Nephron (organoid): ENCODE measurements at regions not wholly inside any gene's neighbourhood (a gene's known extent, or its start where the extent isn't known, plus 50 kb on each side); places are given as distances from the start of the nearest gene placed in this dataset.

Experiments used
- H3K27ac Mint-ChIP-seq, 3 experiments: 2 replicates each; pipeline ENCODE4 v1.8.0; 2020; ENCODE audit warnings: mixed read lengths in 3 of 3, mild to moderate bottlenecking in 2 of 3, moderate library complexity in 1 of 3
- H3K27me3 Mint-ChIP-seq: 2 replicates; pipeline ENCODE4 v1.8.0; 2021; ENCODE audit warnings: low read depth, mild to moderate bottlenecking, moderate library complexity, mixed read lengths
- H3K36me3 Mint-ChIP-seq: 2 replicates; pipeline ENCODE4 v1.8.0; 2020; ENCODE audit warnings: low read depth, mixed read lengths
- H3K4me1 Mint-ChIP-seq: 2 replicates; pipeline ENCODE4 v1.8.0; 2020; ENCODE audit warnings: mixed read lengths
- H3K4me3 Mint-ChIP-seq, 3 experiments: 2 replicates each; pipeline ENCODE4 v1.8.0; 2020; ENCODE audit warnings: mild to moderate bottlenecking in 3 of 3, mixed read lengths in 3 of 3, moderate library complexity in 2 of 3
- H3K9me3 Mint-ChIP-seq: 2 replicates; pipeline ENCODE4 v1.8.0; 2020; ENCODE audit warnings: mixed read lengths
- TF ChIP-seq, protein P1 (sequence below), 3 experiments: fragments of 200-600 bp; sonication (generic); IDR thresholded peaks; one replicate each; pipeline ENCODE4 v1.5.0; 2021; ENCODE audit warnings: antibody characterized with exemption in 3 of 3; ENCODE audit not compliant: unreplicated experiment in 3 of 3

DNA sequence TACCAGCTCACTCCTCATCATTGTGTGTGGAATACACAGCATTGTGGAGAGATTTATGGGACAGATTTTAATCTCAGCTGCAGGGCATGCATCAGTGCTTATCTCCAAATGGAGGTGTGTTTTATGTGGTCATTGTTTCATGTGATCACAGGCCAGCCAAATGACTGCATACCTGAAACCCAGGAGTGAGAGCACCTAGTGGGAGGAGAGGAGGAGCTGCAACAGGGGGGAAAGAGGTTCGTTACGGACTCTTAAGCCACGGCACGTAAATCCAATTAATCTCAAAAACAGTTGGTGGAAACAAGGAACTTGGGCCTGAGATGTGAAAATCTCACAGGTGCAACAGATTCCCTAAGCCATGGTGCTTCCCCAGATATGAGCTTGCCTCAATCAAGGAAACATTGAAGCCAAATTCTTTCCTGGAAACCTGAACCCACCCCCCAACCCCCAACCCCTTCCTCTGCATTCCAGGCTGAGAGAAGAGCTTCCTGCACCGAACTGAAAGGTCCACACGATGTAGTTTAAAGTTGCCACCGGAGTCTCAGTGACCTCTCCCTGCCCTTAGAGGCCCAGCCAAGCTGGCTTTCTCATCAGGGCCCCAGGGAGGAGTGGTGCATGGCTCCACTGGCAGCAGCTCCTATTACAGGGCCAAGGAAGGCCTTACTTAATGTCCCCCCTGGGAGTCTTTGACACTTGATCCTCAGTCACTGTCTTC is 167.4 kb downstream of the C1D start:
- Mint-ChIP-seq H3K4me1 (peaks cover 50% of the 10 kb centered on the region), H3K36me3 (no peaks in the 10 kb centered on the region), H3K27me3 (peaks cover 7% of the 10 kb centered on the region), H3K9me3 (no peaks in the 10 kb centered on the region), H3K27ac (peak overlapping the region; percentile 14 to 80 (median 53)), H3K4me3 (no peak overlapping the region)
- TF ChIP-seq, protein P1, sequence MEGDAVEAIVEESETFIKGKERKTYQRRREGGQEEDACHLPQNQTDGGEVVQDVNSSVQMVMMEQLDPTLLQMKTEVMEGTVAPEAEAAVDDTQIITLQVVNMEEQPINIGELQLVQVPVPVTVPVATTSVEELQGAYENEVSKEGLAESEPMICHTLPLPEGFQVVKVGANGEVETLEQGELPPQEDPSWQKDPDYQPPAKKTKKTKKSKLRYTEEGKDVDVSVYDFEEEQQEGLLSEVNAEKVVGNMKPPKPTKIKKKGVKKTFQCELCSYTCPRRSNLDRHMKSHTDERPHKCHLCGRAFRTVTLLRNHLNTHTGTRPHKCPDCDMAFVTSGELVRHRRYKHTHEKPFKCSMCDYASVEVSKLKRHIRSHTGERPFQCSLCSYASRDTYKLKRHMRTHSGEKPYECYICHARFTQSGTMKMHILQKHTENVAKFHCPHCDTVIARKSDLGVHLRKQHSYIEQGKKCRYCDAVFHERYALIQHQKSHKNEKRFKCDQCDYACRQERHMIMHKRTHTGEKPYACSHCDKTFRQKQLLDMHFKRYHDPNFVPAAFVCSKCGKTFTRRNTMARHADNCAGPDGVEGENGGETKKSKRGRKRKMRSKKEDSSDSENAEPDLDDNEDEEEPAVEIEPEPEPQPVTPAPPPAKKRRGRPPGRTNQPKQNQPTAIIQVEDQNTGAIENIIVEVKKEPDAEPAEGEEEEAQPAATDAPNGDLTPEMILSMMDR (IDR thresholded peaks at IDR 0.05; ENCODE audit: unreplicated experiment in 3 of 3), result no peak

DNA sequence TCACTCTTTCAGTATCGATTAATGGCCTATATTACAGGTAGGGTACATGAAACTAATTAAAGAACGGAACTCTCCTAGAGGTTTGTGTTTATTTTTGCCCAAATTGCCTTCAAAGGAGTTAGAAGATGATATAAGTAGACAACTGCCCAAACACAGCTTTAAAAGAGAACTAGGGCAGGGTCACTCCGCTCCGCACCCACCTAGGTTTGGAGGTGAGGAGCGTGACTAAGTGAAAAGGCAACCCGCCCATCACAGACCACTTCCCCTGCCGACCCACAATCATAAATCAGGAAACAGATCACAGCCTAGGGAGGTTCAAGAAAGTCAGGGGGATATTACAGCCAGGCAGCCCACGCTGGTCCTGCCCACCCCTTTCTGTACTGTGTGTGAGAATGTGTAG is 166.7 kb downstream of the C1D start:
- Mint-ChIP-seq H3K36me3 (no peaks in the 10 kb centered on the region), H3K4me1 (peaks cover 50% of the 10 kb centered on the region), H3K4me3 (no peak overlapping the region), H3K27me3 (peaks cover 7% of the 10 kb centered on the region), H3K27ac (peak overlapping the region; percentile 14 to 80 (median 53)), H3K9me3 (peaks cover under 1% of the 10 kb centered on the region)
- TF ChIP-seq, protein P1 (IDR thresholded peaks at IDR 0.05; ENCODE audit: unreplicated experiment in 3 of 3), result no peak

DNA sequence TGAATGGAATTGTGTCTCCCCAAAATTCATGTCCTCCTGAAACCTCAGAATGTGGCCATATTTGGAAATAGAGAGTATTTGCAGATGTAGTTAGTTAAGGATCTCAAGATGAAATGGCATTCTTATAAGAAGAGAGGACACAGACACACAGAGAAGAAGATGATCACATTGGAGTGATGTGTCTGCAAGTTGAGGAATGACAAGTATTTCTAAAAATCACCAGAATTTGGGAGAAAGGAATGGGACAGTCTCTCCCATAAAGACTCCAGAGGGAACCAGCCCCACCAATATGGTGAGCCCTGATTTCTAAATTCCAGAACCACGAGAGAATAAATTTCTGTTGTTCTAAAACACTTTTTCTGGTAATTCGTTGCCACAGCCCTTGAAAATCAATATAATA is 166.3 kb downstream of the C1D start:
- H3K27me3 Mint-ChIP-seq, result peaks cover 7% of the 10 kb centered on the region
- peak overlapping the region; percentile 14 to 80 (median 53) for H3K27ac Mint-ChIP-seq
- H3K4me1 Mint-ChIP-seq, result peaks cover 50% of the 10 kb centered on the region
- no peak overlapping the region for H3K4me3 Mint-ChIP-seq
- TF ChIP-seq, protein P1 (IDR thresholded peaks at IDR 0.05; ENCODE audit: unreplicated experiment in 3 of 3), result no peak
- H3K9me3 Mint-ChIP-seq, result peaks cover 4% of the 10 kb centered on the region
- peaks cover 3% of the 10 kb centered on the region for H3K36me3 Mint-ChIP-seq

DNA sequence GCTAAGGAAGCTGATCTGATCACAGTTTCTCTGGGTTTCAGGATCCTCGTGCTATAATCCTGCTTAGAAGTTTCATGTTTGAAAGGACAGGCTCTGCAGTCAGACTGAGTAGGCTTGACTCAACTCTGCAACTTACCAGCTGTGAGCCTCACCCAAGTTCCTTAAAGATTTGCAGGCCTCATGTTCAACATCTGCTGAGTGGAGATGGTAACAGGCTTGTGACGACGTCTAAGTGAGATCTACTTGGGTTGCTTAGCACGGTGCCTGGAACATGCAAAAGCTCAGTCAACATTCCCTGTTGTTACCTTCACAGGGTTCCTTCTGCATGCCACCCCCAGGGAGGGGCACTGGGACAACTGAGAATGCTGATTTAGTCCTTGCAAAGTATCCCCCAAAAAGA is 164.2 kb downstream of the C1D start:
- Mint-ChIP-seq H3K9me3 (peaks cover 5% of the 10 kb centered on the region), H3K36me3 (peaks cover 5% of the 10 kb centered on the region), H3K27ac (peak overlapping the region; percentile 8 to 81 (median 65)), H3K27me3 (peaks cover 7% of the 10 kb centered on the region), H3K4me3 (no peak overlapping the region), H3K4me1 (peaks cover 45% of the 10 kb centered on the region)
- TF ChIP-seq, protein P1 (IDR thresholded peaks at IDR 0.05; ENCODE audit: unreplicated experiment in 3 of 3), result no peak

DNA sequence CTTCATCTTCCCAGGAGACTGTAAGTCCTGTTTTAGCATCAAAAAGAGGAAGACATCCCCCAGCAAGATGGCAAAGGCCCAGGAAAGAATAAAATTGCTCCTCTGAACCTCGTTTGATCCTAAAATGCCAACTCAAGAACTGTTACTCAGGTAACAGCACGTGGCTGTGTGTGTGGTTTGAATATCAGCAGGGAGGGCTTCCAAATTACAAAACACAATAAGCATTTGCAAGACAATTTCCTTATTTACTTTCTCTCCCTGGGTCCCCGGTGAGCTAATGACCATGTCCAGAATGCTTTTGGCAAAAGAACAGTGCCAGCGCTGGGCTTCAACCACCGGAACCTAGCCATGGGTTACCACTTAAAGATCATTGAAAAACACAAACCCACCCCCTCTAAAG is 163.6 kb downstream of the C1D start:
- Mint-ChIP-seq H3K4me3 (no peak overlapping the region), H3K36me3 (peaks cover 5% of the 10 kb centered on the region), H3K27me3 (peaks cover 3% of the 10 kb centered on the region), H3K27ac (peak overlapping the region; percentile 22 to 81 (median 65)), H3K9me3 (peaks cover 5% of the 10 kb centered on the region), H3K4me1 (peaks cover 49% of the 10 kb centered on the region)
- TF ChIP-seq, protein P1 (IDR thresholded peaks at IDR 0.05; ENCODE audit: unreplicated experiment in 3 of 3), result no peak

DNA sequence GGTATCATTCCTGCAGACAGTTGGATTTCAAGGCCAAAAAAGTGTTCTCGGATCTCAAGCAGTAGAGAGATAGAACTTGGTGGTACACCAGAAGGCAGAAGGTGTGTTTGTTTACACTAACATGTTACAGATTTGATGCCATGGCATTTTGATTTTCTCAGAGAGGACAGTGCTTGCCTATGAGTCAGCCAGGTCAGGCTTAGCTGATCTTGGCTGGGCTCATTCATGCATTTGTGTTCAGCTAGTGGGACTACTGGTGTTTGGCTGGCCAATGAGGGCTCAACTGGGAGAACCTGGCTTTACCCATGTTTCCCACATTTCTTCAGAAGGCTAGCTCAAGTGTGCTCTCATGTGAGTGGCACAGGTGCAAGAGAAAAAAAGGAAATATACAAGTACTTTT is 162.0 kb downstream of the C1D start:
- peaks cover 51% of the 10 kb centered on the region for H3K4me1 Mint-ChIP-seq
- H3K27me3 Mint-ChIP-seq, result no peaks in the 10 kb centered on the region
- TF ChIP-seq, protein P1 (IDR thresholded peaks at IDR 0.05; ENCODE audit: unreplicated experiment in 3 of 3), result no peak
- peaks cover 5% of the 10 kb centered on the region for H3K36me3 Mint-ChIP-seq
- peaks cover 5% of the 10 kb centered on the region for H3K9me3 Mint-ChIP-seq
- no peak overlapping the region for H3K27ac Mint-ChIP-seq
- no peak overlapping the region for H3K4me3 Mint-ChIP-seq
